ENCODE measurements at regions not wholly inside any gene's neighbourhood (a gene's known extent, or its start where the extent isn't known, plus 50 kb on each side); places are given as distances from the start of the nearest gene placed in this dataset.

DNA sequence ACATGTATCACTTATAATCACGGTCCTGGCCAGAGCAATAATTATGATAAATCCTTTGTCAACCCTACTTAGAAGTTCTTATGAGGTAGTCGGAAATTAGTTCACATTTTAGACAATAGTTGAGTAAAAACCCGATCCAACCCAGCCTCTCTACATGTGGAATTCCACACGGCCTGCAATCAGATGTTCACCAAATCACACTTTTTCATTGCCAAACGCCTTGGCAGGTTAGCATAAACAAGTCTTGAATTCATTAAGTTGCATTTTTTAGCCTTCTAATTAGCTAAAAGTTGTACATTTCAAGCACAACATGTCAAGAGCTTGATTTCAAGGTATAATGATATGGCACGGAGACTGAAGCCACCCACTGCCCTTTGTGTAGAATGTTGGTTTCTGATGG, 65.3 kb downstream of the FOXL1 start:
- no peaks in the 10 kb centered on the region for H3K4me1 ChIP-seq
- intact Hi-C loops (cut with DNase I), result no loop called here
- H3K36me3 ChIP-seq, result no peaks in the 10 kb centered on the region

DNA sequence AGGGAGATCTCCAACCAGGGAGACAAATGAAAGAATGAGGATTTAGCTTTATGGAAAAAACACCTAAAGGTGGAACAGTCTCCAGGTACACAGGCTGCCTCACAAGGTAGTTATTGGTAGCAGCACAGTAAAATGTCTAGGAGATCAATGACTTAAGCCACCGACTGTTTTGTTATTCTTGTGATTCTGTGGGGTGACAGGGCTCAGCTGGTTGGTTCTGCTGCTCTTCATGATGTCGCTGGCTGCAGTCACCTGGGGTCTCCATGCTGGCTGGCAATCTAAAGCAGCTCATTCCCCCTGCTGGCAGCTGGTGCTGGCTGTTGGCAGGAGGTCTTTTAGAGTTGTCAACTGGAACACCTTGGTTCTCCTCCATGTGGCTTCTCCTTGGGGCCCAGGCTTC, 69.2 kb downstream of the FOXL1 start:
- no peak for TF ChIP-seq POLR2AphosphoS5 (IDR thresholded peaks at IDR 0.05; ENCODE audit: insufficient read depth in 1 of 2, low read depth in 1 of 2)
- TF ChIP-seq CTCF (IDR thresholded peaks at IDR 0.05), result no peak
- no peak for TF ChIP-seq POLR2A (IDR thresholded peaks at IDR 0.05)
- intact Hi-C loops (cut with DNase I), result no loop called here
- no peaks in the 10 kb centered on the region for H3K27me3 ChIP-seq
- H3K9me3 ChIP-seq, result no peaks in the 10 kb centered on the region
- H3K4me1 ChIP-seq, result no peaks in the 10 kb centered on the region
- H3K27ac ChIP-seq, result no peak overlapping the region
- DNase-seq (ENCODE audit: extremely low spot score in 2 of 2), result no peak
- H3K4me3 ChIP-seq, result no peak overlapping the region
- no peaks in the 10 kb centered on the region for H3K36me3 ChIP-seq

More for the DNA sequence above, 65.3 kb downstream of the FOXL1 start:
- H3K4me3 ChIP-seq, result no peak overlapping the region
- H3K27ac ChIP-seq, result no peak overlapping the region
- H3K27me3 ChIP-seq, result no peaks in the 10 kb centered on the region
- H3K9me3 ChIP-seq, result no peaks in the 10 kb centered on the region
- no peak for DNase-seq (ENCODE audit: extremely low spot score in 2 of 2)
- TF ChIP-seq POLR2AphosphoS5 (IDR thresholded peaks at IDR 0.05; ENCODE audit: insufficient read depth in 1 of 2, low read depth in 1 of 2) (no peak), CTCF (IDR thresholded peaks at IDR 0.05) (no peak), POLR2A (IDR thresholded peaks at IDR 0.05) (no peak)

GRCh38 chr16:86649875-86650274, 71.5 kb downstream of the FOXL1 start:
- Histone ChIP-seq H3K36me3 (no peaks in the 10 kb centered on the region), H3K4me1 (no peaks in the 10 kb centered on the region), H3K27me3 (no peaks in the 10 kb centered on the region), H3K4me3 (no peak overlapping the region), H3K27ac (no peak overlapping the region), H3K9me3 (no peaks in the 10 kb centered on the region)
- DNase-seq (ENCODE audit: extremely low spot score in 2 of 2), result no peak
- TF ChIP-seq POLR2A (IDR thresholded peaks at IDR 0.05) (no peak), CTCF (IDR thresholded peaks at IDR 0.05) (no peak), POLR2AphosphoS5 (IDR thresholded peaks at IDR 0.05; ENCODE audit: insufficient read depth in 1 of 2, low read depth in 1 of 2) (no peak)
- intact Hi-C loops (cut with DNase I), result no loop called here

DNA sequence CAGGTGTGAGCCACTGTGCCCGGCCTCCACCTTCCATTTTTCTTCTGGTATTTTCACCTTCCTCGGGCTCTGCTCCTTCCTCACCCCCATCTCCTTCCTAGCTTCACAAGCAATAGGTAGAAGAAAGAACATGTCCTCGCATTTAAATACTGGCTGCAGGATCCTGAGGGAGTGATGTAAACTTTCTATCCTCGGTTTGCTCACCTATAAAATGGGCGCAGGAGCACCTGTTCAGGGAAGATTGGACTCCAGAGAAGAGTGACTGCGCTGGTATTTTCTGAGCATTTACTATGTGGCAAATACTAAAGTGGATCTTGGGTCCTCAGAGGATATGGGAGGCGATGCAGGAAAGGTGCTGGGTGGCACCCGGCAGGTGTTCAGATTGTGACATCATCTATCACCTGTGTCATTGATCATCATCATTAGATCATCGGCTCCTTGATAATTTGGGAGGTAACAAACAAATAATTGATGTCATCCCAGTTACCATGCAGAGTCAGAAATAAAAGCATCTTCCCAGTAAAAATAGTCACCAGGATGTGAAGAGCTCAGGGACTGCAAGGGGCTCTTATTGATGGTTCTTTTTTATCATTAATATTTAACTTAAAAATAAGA, 72.8 kb downstream of the FOXL1 start:
- TF ChIP-seq POLR2A (IDR thresholded peaks at IDR 0.05) (no peak), CTCF (IDR thresholded peaks at IDR 0.05) (no peak), POLR2AphosphoS5 (IDR thresholded peaks at IDR 0.05; ENCODE audit: insufficient read depth in 1 of 2, low read depth in 1 of 2) (no peak)
- H3K36me3 ChIP-seq, result no peaks in the 10 kb centered on the region
- H3K9me3 ChIP-seq, result no peaks in the 10 kb centered on the region
- intact Hi-C loops (cut with DNase I), result no loop called here
- no peaks in the 10 kb centered on the region for H3K4me1 ChIP-seq
- no peak overlapping the region for H3K4me3 ChIP-seq
- H3K27me3 ChIP-seq, result no peaks in the 10 kb centered on the region
- H3K27ac ChIP-seq, result no peak overlapping the region
- DNase-seq (ENCODE audit: extremely low spot score in 2 of 2), result no peak

DNA sequence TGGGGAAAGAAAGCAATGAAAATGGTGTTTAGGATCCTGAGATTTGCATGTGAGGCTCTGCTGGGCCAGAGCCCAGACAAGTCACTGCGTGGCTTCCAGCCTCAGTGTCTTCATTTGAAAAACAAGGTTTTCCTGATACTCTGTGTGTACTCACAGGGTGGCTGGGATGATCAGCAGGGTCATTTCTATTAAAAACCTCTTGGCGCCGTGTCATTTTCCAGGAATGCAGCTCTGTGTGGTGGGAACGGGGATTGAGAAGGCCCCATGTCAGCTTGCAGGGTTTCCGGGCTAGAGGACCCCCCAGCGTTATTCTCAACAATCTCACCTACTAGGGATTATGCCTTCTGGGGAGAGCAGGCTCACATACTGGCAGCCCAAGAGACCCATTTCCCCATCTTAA, 73.5 kb downstream of the FOXL1 start:
- TF ChIP-seq CTCF (IDR thresholded peaks at IDR 0.05) (no peak), POLR2A (IDR thresholded peaks at IDR 0.05) (no peak), POLR2AphosphoS5 (IDR thresholded peaks at IDR 0.05; ENCODE audit: insufficient read depth in 1 of 2, low read depth in 1 of 2) (no peak)
- intact Hi-C loops (cut with DNase I), result no loop called here
- H3K4me3 ChIP-seq, result no peak overlapping the region
- no peaks in the 10 kb centered on the region for H3K9me3 ChIP-seq
- no peaks in the 10 kb centered on the region for H3K36me3 ChIP-seq
- H3K4me1 ChIP-seq, result no peaks in the 10 kb centered on the region
- H3K27me3 ChIP-seq, result no peaks in the 10 kb centered on the region
- H3K27ac ChIP-seq, result no peak overlapping the region
- DNase-seq (ENCODE audit: extremely low spot score in 2 of 2), result no peak

All from vagina (tissue), 2 donors.